Muscle layer of duodenum (tissue), 2 donors: ENCODE measurements at regions not wholly inside any gene's neighbourhood (a gene's known extent, or its start where the extent isn't known, plus 50 kb on each side); places are given as distances from the start of the nearest gene placed in this dataset.
"Not testable (repeated sequence)": the region's sequence is repeated elsewhere in the genome, so short reads cannot be mapped to it uniquely, and the experiment has no call there.

Source experiments
- H3K27ac ChIP-seq: one replicate; pipeline ENCODE4 v1.7.0; 2013; ENCODE audit warnings: mild to moderate bottlenecking, low read length
- H3K27me3 ChIP-seq: one replicate; pipeline ENCODE4 v1.7.0; 2013; ENCODE audit warnings: low read depth, mild to moderate bottlenecking, control low read depth, low read length
- H3K36me3 ChIP-seq, 2 donors: one replicate each; pipeline ENCODE4 v1.7.0; 2013; ENCODE audit warnings: low read length in 2 of 2, control low read depth in 1 of 2, mild to moderate bottlenecking in 1 of 2; ENCODE audit not compliant: insufficient read depth in 2 of 2, control insufficient read depth in 1 of 2
- H3K4me1 ChIP-seq, 2 donors: one replicate each; pipeline ENCODE4 v1.7.0; 2013; ENCODE audit warnings: low read length in 2 of 2, mild to moderate bottlenecking in 2 of 2, control low read depth in 1 of 2, moderate library complexity in 1 of 2; ENCODE audit not compliant: insufficient read depth in 2 of 2, control insufficient read depth in 1 of 2
- H3K4me3 ChIP-seq, 2 donors: one replicate each; pipeline ENCODE4 v1.7.0; 2013; ENCODE audit warnings: low read length in 2 of 2, low read depth in 1 of 2, mild to moderate bottlenecking in 1 of 2
- H3K9me3 ChIP-seq, 2 donors: one replicate each; pipeline ENCODE4 v1.7.0; 2013; ENCODE audit warnings: low read length in 2 of 2, control low read depth in 1 of 2, mild to moderate bottlenecking in 1 of 2; ENCODE audit not compliant: control insufficient read depth in 1 of 2
- donor health status: healthy.

DNA sequence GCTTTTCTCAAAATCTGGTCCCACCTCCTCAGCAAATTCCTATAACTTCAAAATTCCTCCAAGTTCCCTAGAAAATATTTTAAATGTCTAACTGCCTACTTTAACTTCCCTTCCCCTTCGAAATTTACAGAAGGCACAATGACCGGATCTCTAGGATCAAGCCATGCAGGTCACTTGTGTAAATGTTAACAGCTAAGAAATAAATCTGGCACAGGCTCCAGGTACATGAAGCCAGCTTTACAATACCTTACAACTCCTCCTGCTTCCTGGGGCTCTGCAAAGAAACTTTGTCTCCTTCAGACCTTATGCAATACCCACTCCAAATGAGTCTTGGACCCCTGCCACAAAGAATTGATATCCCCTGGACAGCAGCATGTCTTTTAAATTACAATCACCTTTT is 1164.2 kb downstream of the BRINP3 start:
- Histone ChIP-seq H3K4me1 (no peaks in the 10 kb centered on the region), H3K27me3 (no peaks in the 10 kb centered on the region), H3K36me3 (no peaks in the 10 kb centered on the region), H3K27ac (no peak overlapping the region), H3K9me3 (no peaks in the 10 kb centered on the region), H3K4me3 (no peak overlapping the region)

GRCh38 chr1:189315035-189315901 is 1162.4 kb downstream of the BRINP3 start:
- Histone ChIP-seq H3K27ac (no peak overlapping the region), H3K27me3 (no peaks in the 10 kb centered on the region), H3K4me1 (no peaks in the 10 kb centered on the region), H3K36me3 (no peaks in the 10 kb centered on the region), H3K9me3 (no peaks in the 10 kb centered on the region), H3K4me3 (no peak overlapping the region)

DNA sequence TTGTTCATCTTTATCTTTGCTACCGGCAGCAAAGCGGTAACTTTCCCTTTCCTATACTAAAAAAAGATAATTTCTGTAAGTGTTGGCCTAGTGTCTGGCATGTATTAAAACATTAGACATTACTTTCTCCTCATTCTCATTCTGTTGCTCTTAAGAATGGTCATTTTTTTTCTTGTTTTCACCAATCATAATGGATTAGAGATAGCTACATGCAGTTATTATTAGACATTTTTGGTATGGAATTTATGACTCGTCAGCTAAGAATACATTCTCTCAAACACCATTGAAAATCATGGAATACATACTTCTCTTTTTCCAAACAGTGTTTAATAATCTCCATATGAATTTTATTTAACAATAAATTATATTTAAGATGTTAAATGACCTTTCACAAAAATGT is 1154.6 kb downstream of the BRINP3 start:
- Histone ChIP-seq H3K4me3 (no peak overlapping the region), H3K27ac (no peak overlapping the region), H3K27me3 (no peaks in the 10 kb centered on the region), H3K36me3 (no peaks in the 10 kb centered on the region), H3K9me3 (no peaks in the 10 kb centered on the region), H3K4me1 (no peaks in the 10 kb centered on the region)

GRCh38 chr1:189331071-189331470 is 1146.6 kb downstream of the BRINP3 start:
- not testable (repeated sequence) for H3K27ac ChIP-seq, H3K27me3 ChIP-seq, H3K9me3 ChIP-seq, H3K4me1 ChIP-seq, H3K36me3 ChIP-seq, H3K4me3 ChIP-seq

- Histone ChIP-seq H3K27ac (no peak overlapping the region), H3K27me3 (no peaks in the 10 kb centered on the region), H3K36me3 (no peaks in the 10 kb centered on the region), H3K9me3 (no peaks in the 10 kb centered on the region), H3K4me3 (no peak overlapping the region), H3K4me1 (no peaks in the 10 kb centered on the region)
Observed at GRCh38 chr1:189336115-189337100, 1141.3 kb downstream of the BRINP3 start.

DNA sequence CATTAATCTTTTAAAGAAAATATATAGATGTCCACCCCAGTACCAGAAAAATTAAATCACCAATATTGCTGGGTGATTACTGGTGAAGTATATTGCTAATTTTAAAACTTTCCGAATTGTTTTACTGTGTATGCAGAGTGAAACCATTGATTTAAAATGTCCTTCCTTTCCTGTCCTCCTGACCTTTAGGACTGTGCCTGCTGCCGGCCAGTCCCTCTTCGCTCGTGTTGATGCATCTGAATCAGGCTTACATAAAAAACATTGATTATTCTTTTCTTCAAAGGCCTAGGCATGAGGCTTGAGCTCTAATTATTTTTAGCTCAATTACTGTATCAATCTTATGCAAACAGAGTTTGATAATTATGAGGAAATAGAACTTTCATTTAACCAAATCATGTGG is 1128.1 kb downstream of the BRINP3 start:
- Histone ChIP-seq H3K27me3 (no peaks in the 10 kb centered on the region), H3K27ac (no peak overlapping the region), H3K9me3 (no peaks in the 10 kb centered on the region), H3K4me3 (no peak overlapping the region), H3K36me3 (no peaks in the 10 kb centered on the region), H3K4me1 (no peaks in the 10 kb centered on the region)

GRCh38 chr1:189350983-189351616 is 1126.6 kb downstream of the BRINP3 start:
- Histone ChIP-seq H3K27ac (no peak overlapping the region), H3K36me3 (no peaks in the 10 kb centered on the region), H3K27me3 (no peaks in the 10 kb centered on the region), H3K9me3 (no peaks in the 10 kb centered on the region), H3K4me3 (peak overlapping the region; percentile 24 to 37), H3K4me1 (no peaks in the 10 kb centered on the region)

DNA sequence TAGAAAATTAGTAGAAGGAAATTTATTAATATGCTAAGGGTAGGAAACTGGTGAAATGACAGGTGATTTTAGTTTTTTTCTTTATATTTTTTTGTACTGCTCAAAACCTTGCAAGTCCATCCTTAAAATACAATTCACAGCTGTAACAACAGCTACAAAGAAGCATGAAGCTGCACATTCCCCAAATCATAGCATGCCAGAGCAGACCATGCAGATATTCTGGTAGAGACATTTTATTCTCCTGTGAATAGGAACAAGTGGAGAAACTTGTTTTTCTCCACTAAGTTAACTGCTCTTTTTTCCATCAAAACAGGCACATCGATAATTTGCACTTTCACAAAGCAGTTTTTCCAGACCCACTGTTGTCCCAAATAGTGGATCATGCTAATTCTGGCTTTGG is 1125.7 kb downstream of the BRINP3 start:
- H3K27ac ChIP-seq, result no peak overlapping the region
- H3K4me3 ChIP-seq, result peak overlapping the region in 1 of 2 donors; percentile 37
- H3K27me3 ChIP-seq, result no peaks in the 10 kb centered on the region
- no peaks in the 10 kb centered on the region for H3K36me3 ChIP-seq
- no peaks in the 10 kb centered on the region for H3K4me1 ChIP-seq
- H3K9me3 ChIP-seq, result no peaks in the 10 kb centered on the region

DNA sequence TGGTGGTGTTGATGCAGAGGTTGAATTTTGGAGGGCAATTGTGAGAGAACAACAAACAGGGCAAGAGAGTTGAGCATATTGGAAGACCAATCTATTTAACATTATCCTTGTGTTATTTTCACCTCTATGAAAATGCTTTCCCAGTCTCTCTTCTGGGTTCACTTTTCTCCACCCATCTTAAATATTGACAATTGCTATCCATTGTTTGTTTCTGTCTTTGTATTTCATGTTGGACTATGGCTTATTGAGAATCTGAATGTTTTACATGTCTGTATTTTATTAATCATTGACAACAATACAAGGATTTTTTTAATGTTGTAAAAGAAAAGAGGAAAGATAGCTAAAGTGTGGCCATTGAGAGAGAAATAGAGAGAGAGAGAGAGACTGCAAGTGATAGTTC is 1121.5 kb downstream of the BRINP3 start:
- Histone ChIP-seq H3K4me3 (no peak overlapping the region), H3K4me1 (no peaks in the 10 kb centered on the region)

DNA sequence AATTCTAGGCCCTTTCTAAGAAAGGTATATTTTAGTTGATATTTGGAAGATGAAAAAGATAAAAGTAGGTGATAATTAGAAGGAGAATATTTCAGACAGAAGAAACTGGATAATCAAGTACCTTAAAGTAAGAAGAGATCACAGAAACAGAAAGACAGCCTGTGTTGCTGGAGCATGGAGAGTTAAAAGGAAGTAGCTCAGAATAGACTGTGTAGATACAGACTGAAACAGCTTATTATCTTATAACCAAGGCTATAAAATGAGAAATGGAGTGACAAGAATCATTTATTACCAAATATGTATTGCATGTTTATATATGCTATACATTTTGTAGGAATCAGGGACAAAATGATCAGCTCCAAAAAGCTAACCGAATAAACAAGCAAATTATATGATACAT is 1120.3 kb downstream of the BRINP3 start:
- no peaks in the 10 kb centered on the region for H3K9me3 ChIP-seq
- no peak overlapping the region for H3K27ac ChIP-seq
- H3K4me1 ChIP-seq, result no peaks in the 10 kb centered on the region
- no peaks in the 10 kb centered on the region for H3K27me3 ChIP-seq
- H3K4me3 ChIP-seq, result no peak overlapping the region
- no peaks in the 10 kb centered on the region for H3K36me3 ChIP-seq

More for the DNA sequence above, 1121.5 kb downstream of the BRINP3 start:
- Histone ChIP-seq H3K27me3 (no peaks in the 10 kb centered on the region), H3K36me3 (no peaks in the 10 kb centered on the region), H3K27ac (no peak overlapping the region), H3K9me3 (no peaks in the 10 kb centered on the region)

- H3K4me1 ChIP-seq, result no peaks in the 10 kb centered on the region
- no peak overlapping the region for H3K27ac ChIP-seq
- no peak overlapping the region for H3K4me3 ChIP-seq
Observed at GRCh38 chr1:189369612-189370011, 1108.1 kb downstream of the BRINP3 start.

More at GRCh38 chr1:189369612-189370011, 1108.1 kb downstream of the BRINP3 start:
- Histone ChIP-seq H3K36me3 (no peaks in the 10 kb centered on the region), H3K9me3 (no peaks in the 10 kb centered on the region), H3K27me3 (no peaks in the 10 kb centered on the region)
